Neural cell (in vitro differentiated cells): ENCODE measurements at regions not wholly inside any gene's neighbourhood (a gene's known extent, or its start where the extent isn't known, plus 50 kb on each side); places are given as distances from the start of the nearest gene placed in this dataset.

ENCODE experiments used
- H2AFZ ChIP-seq: fragments of 200-600, 300-800 bp; sonication (generic), shearing (Covaris generic); 2 replicates; pipeline ENCODE4 v1.6.0; 2014; ENCODE audit warnings: low read depth, mild to moderate bottlenecking, antibody characterized with exemption, low read length, moderate library complexity
- H3F3A ChIP-seq: fragments of 200-600 bp; shearing (Covaris generic); 2 replicates; pipeline ENCODE4 v1.6.1; 2016; ENCODE audit warnings: mild to moderate bottlenecking, moderate library complexity, mixed read lengths, antibody characterized with exemption, low read length; ENCODE audit not compliant: insufficient read depth, poor library complexity, severe bottlenecking
- H3K27ac ChIP-seq: fragments of 200-600, 300-800 bp; sonication (generic), shearing (Covaris generic); 2 replicates; pipeline ENCODE4 v1.5.1; 2014; ENCODE audit warnings: mild to moderate bottlenecking, low read length, moderate library complexity
- H3K27me3 ChIP-seq: fragments of 300-800, 200-600 bp; sonication (generic), shearing (Covaris generic); 2 replicates; pipeline ENCODE4 v1.6.0; 2014; ENCODE audit warnings: mild to moderate bottlenecking, low read depth, low read length, moderate library complexity; ENCODE audit not compliant: insufficient read depth
- H3K36me3 ChIP-seq: fragments of 300-800, 200-600 bp; sonication (generic), shearing (Covaris generic); 2 replicates; pipeline ENCODE4 v1.5.1; 2014; ENCODE audit warnings: mild to moderate bottlenecking, antibody characterized with exemption, low read length, moderate library complexity; ENCODE audit not compliant: insufficient read depth
- H3K4me2 ChIP-seq: fragments of 300-800, 200-600 bp; sonication (generic), shearing (Covaris generic); 2 replicates; pipeline ENCODE4 v1.6.0; 2014; ENCODE audit warnings: mild to moderate bottlenecking, low read length
- H3K4me3 ChIP-seq: fragments of 300-800, 200-600 bp; sonication (generic), shearing (Covaris generic); 2 replicates; pipeline ENCODE4 v1.5.1; 2014; ENCODE audit warnings: mild to moderate bottlenecking, low read length, moderate library complexity
- H3K79me2 ChIP-seq: fragments of 200-600 bp; shearing (Covaris generic); replicated peaks from 2 replicates; pipeline ENCODE4 v1.6.0; 2014; ENCODE audit warnings: mild to moderate bottlenecking, low read length, moderate library complexity; ENCODE audit not compliant: insufficient read depth
- H3K9ac ChIP-seq: fragments of 300-800, 200-600 bp; sonication (generic), shearing (Covaris generic); 2 replicates; pipeline ENCODE4 v1.6.1; 2016; ENCODE audit warnings: mild to moderate bottlenecking, low read length, mixed read lengths
- H3K9me2 ChIP-seq: fragments of 200-600 bp; shearing (Covaris generic); 2 replicates; pipeline ENCODE4 v1.6.1; 2016; ENCODE audit warnings: mild to moderate bottlenecking, low read length, mixed read lengths; ENCODE audit not compliant: insufficient read depth
- H3K9me3 ChIP-seq: fragments of 200-600, 300-800 bp; sonication (generic), shearing (Covaris generic); 2 replicates; pipeline ENCODE4 v1.6.1; 2016; ENCODE audit warnings: mild to moderate bottlenecking, mixed run types, low read length, moderate library complexity, mixed read lengths
- H4K20me1 ChIP-seq: fragments of 200-600 bp; shearing (Covaris generic); 2 replicates; pipeline ENCODE4 v1.6.1; 2016; ENCODE audit warnings: mild to moderate bottlenecking, mixed run types; ENCODE audit not compliant: insufficient read depth
- CTCF ChIP-seq: fragments of 450-650 bp; IDR thresholded peaks from 2 replicates; pipeline ENCODE4 v1.5.1; 2014; ENCODE audit warnings: antibody characterized with exemption, mild to moderate bottlenecking, moderate library complexity; ENCODE audit not compliant: poor library complexity, severe bottlenecking
- EP300 ChIP-seq: fragments of 450-650 bp; conservative IDR thresholded peaks from 2 replicates; pipeline ENCODE4 v1.6.1; 2014; ENCODE audit warnings: antibody characterized with exemption, mild to moderate bottlenecking, moderate library complexity; ENCODE audit not compliant: poor library complexity, severe bottlenecking
- EZH2 ChIP-seq: fragments of 200-600, 300-800 bp; shearing (Covaris generic), sonication (generic); IDR thresholded peaks from 2 replicates; pipeline ENCODE4 v1.6.1; 2014; ENCODE audit warnings: antibody characterized with exemption, low read length, borderline replicate concordance, mild to moderate bottlenecking; ENCODE audit not compliant: insufficient read depth, poor library complexity, severe bottlenecking
- MXI1 ChIP-seq: fragments of 450-650 bp; conservative IDR thresholded peaks from 2 replicates; pipeline ENCODE4 v1.6.1; 2014; ENCODE audit warnings: antibody characterized with exemption, mild to moderate bottlenecking; ENCODE audit not compliant: poor library complexity, severe bottlenecking
- POLR2AphosphoS5 ChIP-seq: IDR thresholded peaks from 2 replicates; pipeline ENCODE4 v1.6.1; 2012
- RAD21 ChIP-seq: fragments of 450-650 bp; conservative IDR thresholded peaks from 2 replicates; pipeline ENCODE4 v1.6.1; 2014; ENCODE audit warnings: antibody characterized with exemption, mild to moderate bottlenecking, moderate library complexity
- REST ChIP-seq: IDR thresholded peaks from 2 replicates; pipeline ENCODE4 v1.6.1; 2012; ENCODE audit warnings: borderline replicate concordance
- SMC3 ChIP-seq: fragments of 450-650 bp; conservative IDR thresholded peaks from 2 replicates; pipeline ENCODE4 v1.6.1; 2014; ENCODE audit warnings: antibody characterized with exemption, mild to moderate bottlenecking, moderate library complexity; ENCODE audit not compliant: poor library complexity
- TAF1 ChIP-seq: IDR thresholded peaks from 2 replicates; pipeline ENCODE4 v1.6.1; 2012; ENCODE audit warnings: low read depth

- H3K9me3 ChIP-seq, result peaks cover 4% of the 10 kb centered on the region
- H4K20me1 ChIP-seq, result no peaks in the 10 kb centered on the region
- H3K9me2 ChIP-seq, result no peaks in the 10 kb centered on the region
- H2AFZ ChIP-seq, result no peak overlapping the region
- H3K4me2 ChIP-seq, result no peak overlapping the region
- no peaks in the 10 kb centered on the region for H3K36me3 ChIP-seq
- no peak overlapping the region for H3K27ac ChIP-seq
- H3F3A ChIP-seq, result no peaks in the 10 kb centered on the region
- H3K4me3 ChIP-seq, result no peak overlapping the region
- no peak for TF ChIP-seq EP300
- no peak for TF ChIP-seq EZH2
- TF ChIP-seq RAD21, result no peak
- no peak for TF ChIP-seq POLR2AphosphoS5
- TF ChIP-seq REST, result no peak
- no peak for TF ChIP-seq TAF1
- no peak for TF ChIP-seq SMC3
- no peak for TF ChIP-seq MXI1
- TF ChIP-seq CTCF, result no peak
- no peaks in the 10 kb centered on the region for H3K27me3 ChIP-seq
- no peaks in the 10 kb centered on the region for H3K79me2 ChIP-seq
- H3K9ac ChIP-seq, result no peak overlapping the region
Observed at GRCh38 chr10:120403109-120403508, 53.9 kb upstream of the PLPP4 start.

- Histone ChIP-seq H3K4me2 (no peak overlapping the region), H3K27me3 (no peaks in the 10 kb centered on the region), H3K4me3 (no peak overlapping the region), H3K27ac (no peak overlapping the region), H3K36me3 (no peaks in the 10 kb centered on the region), H3K79me2 (no peaks in the 10 kb centered on the region), H2AFZ (no peak overlapping the region), H3K9me2 (no peaks in the 10 kb centered on the region), H3K9me3 (no peaks in the 10 kb centered on the region), H4K20me1 (no peaks in the 10 kb centered on the region), H3K9ac (no peak overlapping the region), H3F3A (no peaks in the 10 kb centered on the region)
- TF ChIP-seq TAF1, result no peak
- TF ChIP-seq POLR2AphosphoS5, result no peak
- TF ChIP-seq REST, result no peak
- TF ChIP-seq SMC3, result no peak
- TF ChIP-seq CTCF, result no peak
- no peak for TF ChIP-seq RAD21
- TF ChIP-seq EZH2, result no peak
- TF ChIP-seq MXI1, result no peak
- TF ChIP-seq EP300, result no peak
Observed at GRCh38 chr10:120406376-120406775, 50.7 kb upstream of the PLPP4 start.
